ENCODE measurements at regions not wholly inside any gene's neighbourhood (a gene's known extent, or its start where the extent isn't known, plus 50 kb on each side); places are given as distances from the start of the nearest gene placed in this dataset.

- no peak for DNase-seq
Observed at GRCh38 chr12:88665071-88665470, 84.8 kb upstream of the KITLG start.

DNA sequence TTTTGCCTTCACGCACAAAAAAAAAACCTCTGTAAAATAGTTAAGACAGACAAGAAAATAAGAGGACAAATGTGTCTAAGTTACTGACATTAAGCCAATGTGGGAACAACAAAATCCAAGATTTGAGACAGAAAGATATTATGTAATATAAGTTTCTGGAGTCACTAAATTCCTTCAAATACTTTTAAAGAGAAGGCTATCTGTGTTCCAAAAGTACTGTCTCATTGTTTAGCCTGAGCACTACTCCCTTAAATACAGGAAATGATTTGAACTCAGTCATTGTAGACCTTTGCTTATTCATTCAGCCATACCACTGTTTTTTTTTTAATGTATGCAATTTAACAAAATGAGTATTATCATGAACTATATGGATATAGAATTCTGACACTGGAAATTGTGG, 82.7 kb upstream of the KITLG start:
- no peak for DNase-seq

DNA sequence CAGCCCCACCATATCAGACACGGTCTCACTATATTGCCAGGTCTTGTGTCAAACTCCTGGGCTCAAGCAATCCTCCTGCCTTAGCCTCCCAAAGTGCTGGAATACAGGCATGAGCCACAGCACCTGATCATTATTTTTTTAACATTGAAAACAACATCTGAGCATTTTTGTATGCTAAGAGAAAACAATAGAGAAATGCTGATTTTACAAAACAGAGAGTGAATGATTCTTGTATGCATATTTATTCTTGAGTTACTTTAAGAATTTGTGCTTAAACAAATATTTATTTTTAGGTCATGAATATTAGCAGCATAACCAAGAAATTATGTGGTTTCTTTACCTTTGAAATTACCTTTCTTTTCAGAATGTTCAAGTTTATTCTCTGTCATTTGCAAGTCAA, 81.8 kb upstream of the KITLG start:
- DNase-seq: no peak

DNA sequence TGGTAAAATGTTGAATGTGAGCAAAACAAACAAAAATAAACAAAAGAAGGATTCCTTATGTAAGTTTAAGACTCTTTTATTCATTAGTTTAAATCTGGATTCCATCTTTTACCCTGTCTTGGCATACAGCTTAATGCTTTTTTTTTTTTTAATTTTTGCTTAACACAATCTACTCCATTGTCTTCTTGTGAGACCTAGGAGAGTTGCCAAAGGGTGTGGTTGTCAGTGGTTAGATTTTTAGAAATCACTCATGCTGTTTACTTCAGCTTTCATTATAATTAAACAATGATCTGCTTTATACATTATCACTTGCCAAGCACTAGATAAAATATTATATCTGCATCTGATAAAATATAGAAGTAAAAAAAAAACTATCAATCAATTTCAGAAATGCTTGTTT, 77.7 kb upstream of the KITLG start:
- DNase-seq: no peak

DNA sequence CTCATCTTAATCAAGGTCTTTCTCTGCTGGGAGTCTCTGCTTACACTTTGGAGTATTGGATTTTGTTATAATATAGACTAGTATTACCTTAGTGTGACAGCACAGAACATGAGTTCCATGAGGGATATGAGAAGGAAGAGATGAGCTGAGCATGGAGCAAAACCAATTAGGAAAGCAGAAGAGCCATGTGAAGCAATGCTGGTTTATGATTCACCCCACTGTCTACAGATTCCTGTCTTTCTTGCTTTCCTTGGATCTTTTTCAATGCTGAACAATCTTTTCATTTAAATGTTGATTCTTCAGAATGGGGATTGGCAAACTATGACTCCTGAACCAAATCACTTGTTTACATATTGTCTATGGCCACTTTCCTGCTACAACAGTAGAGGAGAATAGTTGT, 70.4 kb upstream of the KITLG start:
- DNase-seq: no peak

- DNase-seq: no peak
Observed at GRCh38 chr12:88648625-88649024, 68.4 kb upstream of the KITLG start.

- no peak for DNase-seq
Observed at GRCh38 chr12:88646824-88647223, 66.6 kb upstream of the KITLG start.

DNA sequence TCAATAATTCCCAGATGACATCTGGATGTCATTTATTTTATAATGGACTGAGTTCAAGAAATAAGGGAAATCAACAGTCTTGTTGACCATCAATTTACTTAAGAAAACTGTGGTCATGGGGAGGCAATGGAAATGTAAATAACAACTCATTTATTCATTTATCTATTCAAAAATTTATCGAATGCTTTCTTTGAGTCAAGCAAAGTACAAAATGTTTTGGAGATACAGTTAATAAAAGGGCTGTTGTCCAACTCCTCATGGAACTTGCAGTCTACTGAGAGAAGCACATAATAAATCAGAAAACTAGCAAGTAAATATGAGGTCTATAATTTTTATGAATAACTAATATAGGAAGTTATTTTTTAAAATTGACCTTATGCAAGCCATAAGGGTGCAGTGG, 65.5 kb upstream of the KITLG start:
- DNase-seq: no peak

DNA sequence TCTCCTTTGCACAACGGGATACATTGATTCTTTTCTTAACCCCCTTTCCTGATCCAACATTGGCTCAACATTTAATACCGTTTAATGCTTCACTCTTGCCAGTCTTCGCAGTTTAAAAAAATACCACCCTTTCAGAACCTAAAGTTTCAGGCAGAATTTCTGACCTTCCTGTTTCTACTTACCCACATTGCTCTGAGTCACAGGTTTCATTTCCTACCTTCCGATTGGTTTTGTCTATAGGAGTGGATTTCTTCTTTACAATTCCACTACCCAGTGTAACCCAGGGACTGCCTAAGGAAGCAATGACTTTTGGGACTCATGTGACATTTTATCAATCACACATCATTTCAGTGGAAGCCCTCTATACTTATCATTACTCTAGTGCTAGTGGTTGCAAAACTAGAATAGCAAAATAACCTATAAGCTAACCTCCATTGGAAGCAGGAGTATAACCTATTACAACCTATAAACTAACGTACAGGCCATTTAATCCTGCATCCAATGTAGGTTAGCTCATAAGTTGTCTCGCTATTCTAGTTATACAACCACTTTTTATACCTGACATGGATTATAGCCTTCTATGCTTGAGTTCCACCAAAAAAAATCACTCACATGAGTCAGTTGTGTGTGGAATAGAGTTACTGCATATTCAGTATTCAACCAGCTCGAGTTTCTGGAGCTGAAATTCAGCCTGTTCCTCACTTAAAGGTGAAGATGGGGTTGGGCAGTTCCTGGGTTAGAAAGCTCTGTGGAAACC, 64.9 kb upstream of the KITLG start:
- DNase-seq: no peak

- peak; percentile 38 for DNase-seq
Observed at GRCh38 chr12:88643685-88644084, 63.4 kb upstream of the KITLG start.

DNA sequence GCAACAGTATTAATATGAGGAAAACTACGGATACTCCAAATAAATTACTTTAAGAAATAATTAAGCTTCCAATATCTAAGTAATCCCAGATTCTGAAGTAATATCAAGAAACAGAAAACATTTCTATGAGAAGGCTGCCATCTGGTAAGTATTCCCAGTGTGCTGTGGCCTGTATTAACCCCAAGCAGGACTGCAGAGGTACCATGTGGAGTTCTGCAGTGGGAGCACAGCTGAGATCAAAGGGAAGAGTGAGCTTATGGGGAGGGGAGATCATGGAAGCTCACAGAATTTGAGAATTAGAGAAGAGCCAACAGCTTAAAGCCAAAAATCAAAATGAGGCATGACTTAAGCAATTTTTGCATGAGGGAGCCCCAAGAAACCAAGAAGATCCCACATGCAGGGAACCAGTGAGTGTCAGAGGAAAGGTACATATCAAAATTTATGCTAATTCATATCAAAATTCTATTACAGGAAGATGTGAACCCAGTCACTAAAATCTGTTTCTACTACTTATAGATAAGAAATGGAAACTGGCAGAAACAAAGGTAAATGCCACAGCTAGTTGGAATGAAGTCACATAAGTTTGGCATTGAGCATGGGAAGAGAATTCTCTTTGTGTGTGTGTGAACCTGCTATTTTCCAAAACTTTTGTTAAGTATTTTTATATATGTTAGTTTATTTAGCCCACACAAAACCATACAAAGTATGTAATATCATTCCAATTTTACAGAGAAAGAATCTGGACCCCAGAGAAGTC, 62.6 kb upstream of the KITLG start:
- no peak for DNase-seq

DNA sequence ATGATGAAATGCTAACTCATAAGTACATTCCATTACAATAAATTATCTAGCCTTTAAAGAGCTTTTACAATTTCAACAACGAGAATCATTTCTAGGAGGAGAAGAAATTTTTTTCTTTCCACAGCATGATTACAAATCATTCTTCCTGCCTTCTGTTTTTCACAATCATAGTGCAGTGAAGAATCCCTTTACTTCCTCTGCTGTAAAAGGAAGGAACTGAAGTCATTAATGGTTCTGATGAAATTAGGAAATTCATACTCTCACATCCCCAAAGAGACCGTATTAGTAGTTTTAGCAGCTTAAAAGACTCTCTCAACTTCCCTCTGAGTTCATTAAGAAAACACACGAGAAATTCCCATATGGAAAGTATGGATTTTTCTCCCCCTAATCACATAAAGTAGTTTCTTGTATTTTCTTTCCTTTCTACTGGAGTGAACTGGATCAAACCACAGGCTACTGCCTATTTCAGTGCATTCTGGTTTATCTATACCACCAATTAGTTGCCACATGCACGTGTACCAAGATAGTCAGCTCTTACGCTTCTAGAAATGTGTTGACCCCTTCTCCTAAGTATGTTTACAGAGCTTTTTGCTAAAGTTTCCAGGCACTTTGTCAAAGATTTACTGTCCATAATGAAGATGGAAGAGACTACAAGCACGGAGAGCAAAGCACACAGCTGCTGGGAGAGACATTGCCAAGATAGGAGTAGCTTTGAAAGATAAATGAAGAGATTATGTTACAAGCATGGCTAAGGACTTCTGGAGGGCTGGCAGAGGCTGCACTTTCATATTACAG, 58.9 kb upstream of the KITLG start:
- peak; percentile 67 for DNase-seq

DNA sequence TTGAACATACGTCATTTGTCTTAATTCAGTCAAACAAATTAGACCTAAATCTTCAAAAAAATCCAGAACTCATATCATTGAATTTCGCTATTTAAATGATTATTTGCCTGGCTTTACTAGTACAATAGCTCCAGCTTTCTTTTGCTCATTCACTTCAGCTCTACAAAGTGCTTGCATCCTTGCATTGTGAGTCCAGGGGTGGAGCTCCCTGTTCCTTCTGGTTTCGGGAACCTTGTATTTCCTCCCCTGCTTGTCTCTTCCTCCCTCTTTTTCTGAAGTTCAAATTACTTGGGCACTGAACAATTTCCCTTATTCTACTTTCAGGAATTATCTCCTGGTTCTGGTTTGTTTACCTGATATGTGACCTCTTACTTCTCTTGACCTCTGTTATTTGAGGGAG, 58.1 kb upstream of the KITLG start:
- no peak for DNase-seq

- DNase-seq: no peak
Observed at GRCh38 chr12:88634008-88634407, 53.7 kb upstream of the KITLG start.

GRCh38 chr12:88633312-88633711, 53.0 kb upstream of the KITLG start:
- DNase-seq: peak; percentile 21

DNA sequence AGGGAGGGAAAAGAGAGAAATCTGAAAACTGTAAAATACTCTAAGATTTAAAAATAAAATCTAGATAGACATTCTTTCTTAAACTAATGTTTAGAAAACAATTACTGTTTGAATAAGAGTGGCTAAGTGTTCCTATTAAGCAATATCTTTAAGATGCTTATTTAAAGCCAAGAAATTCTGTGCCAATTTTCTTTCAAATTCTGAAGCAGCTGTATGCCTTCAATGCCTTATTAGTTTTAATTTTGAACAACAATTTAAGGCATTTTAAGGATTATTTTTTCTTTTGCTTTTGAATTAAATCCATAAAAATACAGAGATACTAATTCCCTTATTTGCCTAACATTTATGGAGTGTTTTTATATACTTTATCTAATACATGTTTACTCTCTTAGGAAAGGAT, 50.3 kb upstream of the KITLG start:
- DNase-seq: no peak

Measured in OCI-M1 (cell line).